ENCODE measurements at regions not wholly inside any gene's neighbourhood (a gene's known extent, or its start where the extent isn't known, plus 50 kb on each side); places are given as distances from the start of the nearest gene placed in this dataset.
A peak's percentile ranks its signal among the peaks of the same experiment; 100 is the strongest.

- peak in 1 of 42 donors; percentile 15 for DNase-seq
- intact Hi-C loops (cut with DNase I): no loop called here
These were observed 73.7 kb downstream of the SERPINA3 start for GRCh38 chr14:94685681-94686485.

GRCh38 chr14:94685166-94685581, 73.0 kb downstream of the SERPINA3 start:
- intact Hi-C loops (cut with DNase I): no loop called here
- DNase-seq: peak in 2 of 42 donors; percentile 9 to 24

- DNase-seq: peak in 2 of 42 donors; percentile 4 to 17
- intact Hi-C loops (cut with DNase I): no loop called here
These were observed 70.5 kb downstream of the SERPINA3 start for GRCh38 chr14:94682736-94683135.

GRCh38 chr14:94682061-94682516, 69.9 kb downstream of the SERPINA3 start:
- peak in 2 of 42 donors; percentile 7 to 10 for DNase-seq
- intact Hi-C loops (cut with DNase I): no loop called here

GRCh38 chr14:94681300-94682060, 69.3 kb downstream of the SERPINA3 start:
- peak in 7 of 42 donors; percentile 2 to 41 (median 28) for DNase-seq
- intact Hi-C loops (cut with DNase I): no loop called here

GRCh38 chr14:94680862-94681288, 68.7 kb downstream of the SERPINA3 start:
- peak in 5 of 42 donors; percentile 1 to 12 (median 2) for DNase-seq
- intact Hi-C loops (cut with DNase I): no loop called here

- intact Hi-C loops (cut with DNase I): no loop called here
- peak in 7 of 42 donors; percentile 3 to 22 (median 7) for DNase-seq
These were observed 68.0 kb downstream of the SERPINA3 start for GRCh38 chr14:94679937-94680861.

GRCh38 chr14:94679106-94679810, 67.1 kb downstream of the SERPINA3 start:
- DNase-seq: peak in 8 of 42 donors; percentile 2 to 22 (median 8)
- intact Hi-C loops (cut with DNase I): no loop called here

- DNase-seq: peak in 4 of 42 donors; percentile 3 to 29 (median 22)
- intact Hi-C loops (cut with DNase I): no loop called here
These were observed 65.6 kb downstream of the SERPINA3 start for GRCh38 chr14:94677747-94678146.

GRCh38 chr14:94677213-94677612, 65.0 kb downstream of the SERPINA3 start:
- intact Hi-C loops (cut with DNase I): no loop called here
- DNase-seq: peak in 5 of 42 donors; percentile 2 to 25 (median 3)

- peak in 6 of 42 donors; percentile 2 to 37 (median 15) for DNase-seq
- intact Hi-C loops (cut with DNase I): no loop called here
These were observed 64.4 kb downstream of the SERPINA3 start for GRCh38 chr14:94676495-94677185.

GRCh38 chr14:94675036-94675435, 62.8 kb downstream of the SERPINA3 start:
- peak in 5 of 42 donors; percentile 3 to 22 (median 10) for DNase-seq
- intact Hi-C loops (cut with DNase I): no loop called here

GRCh38 chr14:94673781-94674231, 61.6 kb downstream of the SERPINA3 start:
- DNase-seq: peak in 8 of 42 donors; percentile 3 to 31 (median 14)
- intact Hi-C loops (cut with DNase I): no loop called here
